HepG2 (cell line): ENCODE measurements at regions not wholly inside any gene's neighbourhood (a gene's known extent, or its start where the extent isn't known, plus 50 kb on each side); places are given as distances from the start of the nearest gene placed in this dataset.

Source experiments
- ATAC-seq: fragments of 200-7000 bp; cut with Tn5 transposase; 3 replicates; pipeline ENCODE4 v1.9.1; 2020; ENCODE audit warnings: mild to moderate bottlenecking, moderate library complexity
- BruUV-seq: library from RNA; stranded (reverse); fragments of 400-500 nt; replicated peaks from 2 replicates; lab custom pipeline; 2021; lab: Mats Ljungman, UMichigan
- CTCF ChIA-PET: fragments of 300-600 bp; formaldehyde crosslinking; extraction: SDS; loops from one replicate; lab custom pipeline; 2021; ENCODE audit warnings: low total read pairs, inconsistent platforms, low intra/inter-chr PET ratio; lab: Yijun Ruan, JAX
- POLR2A ChIA-PET: fragments of 350-600 bp; sonication (Branson Sonifier 250); formaldehyde crosslinking; loops from one replicate; lab custom pipeline; 2020; ENCODE audit warnings: antibody characterized with exemption, inconsistent platforms; lab: Yijun Ruan, JAX
- DNase-seq: peaks from one replicate; pipeline ENCODE4 v3.0.0-alpha.2; 2015; ENCODE audit warnings: low spot score
- FAIRE-seq: peaks from 3 replicates; lab custom pipeline; 2011; peaks lifted over from hg19 to GRCh38; lab: Jason Lieb, UNC
- H2AFZ ChIP-seq: one replicate; pipeline ENCODE4 v1.6.1; 2011; ENCODE audit warnings: low read length, inconsistent platforms
- H3K27ac ChIP-seq: fragments of 300-600 bp; 3 replicates; pipeline ENCODE4 v1.8.0; 2011; ENCODE audit warnings: mixed run types, mild to moderate bottlenecking, mixed read lengths, low read length, inconsistent platforms; ENCODE audit not compliant: insufficient read depth; ENCODE audit errors: extremely low read length
- H3K27me3 ChIP-seq, 2 experiments: fragments of 200-600 bp in 1 of 2; 2 replicates in 1 of 2; 3 replicates in 1 of 2; pipeline versions ENCODE4 v1.6.0 to v1.8.0; 2011; ENCODE audit warnings: low read length in 2 of 2, mild to moderate bottlenecking in 2 of 2, moderate library complexity in 2 of 2, inconsistent platforms in 1 of 2; ENCODE audit not compliant: insufficient read depth in 2 of 2, control insufficient read depth in 1 of 2
- H3K36me3 ChIP-seq, 2 experiments: fragments of 200-600 bp in 1 of 2; replicated peaks in 1 of 2; 2 replicates in 1 of 2; 3 replicates in 1 of 2; pipeline versions ENCODE4 v1.5.1 to v1.8.0; 2011; ENCODE audit warnings: low read length in 2 of 2, inconsistent platforms in 1 of 2; ENCODE audit not compliant: insufficient read depth in 2 of 2, control insufficient read depth in 1 of 2
- H3K4me1 ChIP-seq: 2 replicates; pipeline ENCODE4 v1.5.1; 2012; ENCODE audit warnings: low read length, inconsistent platforms; ENCODE audit not compliant: insufficient read depth
- H3K4me2 ChIP-seq: 2 replicates; pipeline ENCODE4 v1.6.0; 2011; ENCODE audit warnings: low read depth, low read length, inconsistent platforms
- H3K4me3 ChIP-seq, 3 experiments: fragments of 200-600 bp in 1 of 3; sonication (generic), shearing (Covaris generic) in 1 of 3; replicated peaks in 1 of 3; 2 replicates each; pipeline ENCODE4 v1.5.1; 2011 to 2016; ENCODE audit warnings: low read length in 3 of 3, inconsistent platforms in 2 of 3, low read depth in 2 of 3, mild to moderate bottlenecking in 2 of 3, control low read depth in 1 of 3, mixed read lengths in 1 of 3; ENCODE audit not compliant: insufficient read depth in 1 of 3
- H3K79me2 ChIP-seq: one replicate; pipeline ENCODE4 v1.6.1; 2011; ENCODE audit warnings: low read length, inconsistent platforms; ENCODE audit not compliant: insufficient read depth
- H3K9ac ChIP-seq: 2 replicates; pipeline ENCODE4 v1.6.0; 2011; ENCODE audit warnings: mild to moderate bottlenecking, low read depth, low read length, inconsistent platforms; ENCODE audit not compliant: insufficient read depth
- H3K9me3 ChIP-seq: 2 replicates; pipeline ENCODE4 v1.5.1; 2012; ENCODE audit warnings: mild to moderate bottlenecking, low read length
- H4K20me1 ChIP-seq: 2 replicates; pipeline ENCODE4 v1.6.0; 2011; ENCODE audit warnings: inconsistent platforms, mild to moderate bottlenecking, low read length, moderate library complexity; ENCODE audit not compliant: insufficient read depth
- ATAD3A ChIP-seq: sonication (generic); formaldehyde crosslinking; IDR thresholded peaks from 2 replicates; pipeline ENCODE4 v1.4.0; 2020; ENCODE audit warnings: missing genetic modification reagents
- CEBPG ChIP-seq: IDR thresholded peaks from 2 replicates; pipeline ENCODE4 v1.6.1; 2016
- DMTF1 ChIP-seq: sonication (generic); formaldehyde crosslinking; IDR thresholded peaks from 2 replicates; pipeline ENCODE4 v1.4.0; 2020; ENCODE audit warnings: mild to moderate bottlenecking, missing genetic modification reagents
- DNMT3B ChIP-seq: conservative IDR thresholded peaks from 2 replicates; pipeline ENCODE4 v1.6.1; 2016; ENCODE audit warnings: missing biosample characterization, control low read depth
- GRHL1 ChIP-seq: sonication (generic); formaldehyde crosslinking; conservative IDR thresholded peaks from 2 replicates; pipeline ENCODE4 v1.8.0; 2022; ENCODE audit warnings: missing genetic modification reagents
- HMGXB3 ChIP-seq: sonication (generic); formaldehyde crosslinking; IDR thresholded peaks from 2 replicates; pipeline ENCODE4 v1.4.0; 2020; ENCODE audit warnings: missing genetic modification reagents, borderline replicate concordance
- KDM5B ChIP-seq: sonication (generic); formaldehyde crosslinking; IDR thresholded peaks from 2 replicates; pipeline ENCODE4 v1.4.0; 2020; ENCODE audit warnings: missing genetic modification reagents, mild to moderate bottlenecking, borderline replicate concordance
- RFXANK ChIP-seq: IDR thresholded peaks from 2 replicates; pipeline ENCODE4 v1.6.1; 2016
- ZNF512 ChIP-seq: sonication (generic); formaldehyde crosslinking; IDR thresholded peaks from 2 replicates; pipeline ENCODE4 v1.4.0; 2020; ENCODE audit warnings: mild to moderate bottlenecking, missing genetic modification reagents
- ZNF547 ChIP-seq: sonication (generic); formaldehyde crosslinking; IDR thresholded peaks from 2 replicates; pipeline ENCODE4 v1.5.1; 2020; ENCODE audit warnings: mild to moderate bottlenecking, missing genetic modification reagents
- ZSCAN9 ChIP-seq: IDR thresholded peaks from 2 replicates; pipeline ENCODE4 v1.6.1; 2016; ENCODE audit warnings: borderline replicate concordance
- WGBS: methylation state at CpG from one replicate; pipeline ENCODE4 v1.1.6; 2017; ENCODE audit warnings: low lambda C conversion rate; 5-methylcytosine and 5-hydroxymethylcytosine counted together
- in situ Hi-C: cut with HindIII; loops from 2 replicates; pipeline ENCODE4 v1.10.0; 2017; ENCODE audit warnings: low pct_unique_long_range_greater_than_20kb; ENCODE audit not compliant: extremely low pct_ligation_motif_present
- intact Hi-C: fragments of 100-400 bp; cut with micrococcal nuclease; formaldehyde crosslinking; loops from one replicate; pipeline ENCODE4 v1.10.0; 2022; ENCODE audit not compliant: unreplicated experiment

- H3K9me3 ChIP-seq, result no peaks in the 10 kb centered on the region
- peaks cover 0 to 11% of the 10 kb centered on the region in 2 experiments; a peak in 1 of 5 replicates for H3K27me3 ChIP-seq
- FAIRE-seq (no peak), ATAC-seq (no peak), DNase-seq (no peak)
- POLR2A ChIA-PET, result no interaction called here
- H3K4me2 ChIP-seq, result no peak overlapping the region
- no peaks in the 10 kb centered on the region for H4K20me1 ChIP-seq
- CTCF ChIA-PET, result no interaction called here
- H2AFZ ChIP-seq, result no peak overlapping the region
- intact Hi-C loops (no loop called here), in situ Hi-C loops (no loop called here)
- H3K9ac ChIP-seq, result no peak overlapping the region
- no peaks in the 10 kb centered on the region for H3K36me3 ChIP-seq
- BruUV-seq, result no TSS peak
- no peaks in the 10 kb centered on the region for H3K79me2 ChIP-seq
- 46% methylated on average over 18 of the region's 19 CpGs for WGBS
- H3K4me3 ChIP-seq, result no peak overlapping the region
- H3K4me1 ChIP-seq, result no peaks in the 10 kb centered on the region
- H3K27ac ChIP-seq, result no peak overlapping the region
- TF ChIP-seq RFXANK (CRISPR knock-in tag) (no peak), DNMT3B (CRISPR knock-in tag) (no peak), GRHL1 (CRISPR knock-in tag) (no peak), ZNF512 (CRISPR knock-in tag) (no peak), DMTF1 (no peak), ZNF547 (CRISPR knock-in tag) (no peak), CEBPG (no peak), ZSCAN9 (CRISPR knock-in tag) (no peak), KDM5B (CRISPR knock-in tag) (no peak), HMGXB3 (no peak), ATAD3A (CRISPR knock-in tag) (no peak)
Observed at GRCh38 chr10:2734603-2735002, 332.7 kb upstream of the PFKP start.
